Endodermal cell (in vitro differentiated cells): ENCODE measurements at regions not wholly inside any gene's neighbourhood (a gene's known extent, or its start where the extent isn't known, plus 50 kb on each side); places are given as distances from the start of the nearest gene placed in this dataset.

ENCODE experiments used
- DNase-seq: peaks from one replicate; pipeline ENCODE4 v3.0.0-alpha.2; 2017
- H3K27ac ChIP-seq: 2 replicates; pipeline ENCODE4 v1.5.1; 2013; ENCODE audit warnings: mild to moderate bottlenecking, low read depth, low read length, moderate library complexity
- H3K27me3 ChIP-seq: 2 replicates; pipeline ENCODE4 v1.6.1; 2013; ENCODE audit warnings: mild to moderate bottlenecking, low read length, moderate library complexity; ENCODE audit not compliant: insufficient read depth, control insufficient read depth, poor library complexity, severe bottlenecking
- H3K36me3 ChIP-seq: 2 replicates; pipeline ENCODE4 v1.7.0; 2013; ENCODE audit warnings: mild to moderate bottlenecking, low read length, moderate library complexity; ENCODE audit not compliant: control insufficient read depth, insufficient read depth
- H3K4me1 ChIP-seq: one replicate; pipeline ENCODE4 v1.7.0; 2013; ENCODE audit warnings: low read length; ENCODE audit not compliant: control insufficient read depth, insufficient read depth
- H3K4me3 ChIP-seq: 2 replicates; pipeline ENCODE4 v1.5.1; 2013; ENCODE audit warnings: mild to moderate bottlenecking, low read length, moderate library complexity
- H3K9ac ChIP-seq: 2 replicates; pipeline ENCODE4 v1.6.1; 2013; ENCODE audit warnings: mild to moderate bottlenecking, low read length, moderate library complexity; ENCODE audit not compliant: poor library complexity, severe bottlenecking; ENCODE audit errors: extremely low read depth
- H3K9me3 ChIP-seq: 2 replicates; pipeline ENCODE4 v1.6.1; 2013; ENCODE audit warnings: mild to moderate bottlenecking, low read length, moderate library complexity; ENCODE audit not compliant: control insufficient read depth
- H3K27ac Mint-ChIP-seq: 2 replicates; pipeline ENCODE4 v1.8.0; 2020; ENCODE audit warnings: mixed read lengths
- H3K27me3 Mint-ChIP-seq: 2 replicates; pipeline ENCODE4 v1.8.0; 2021; ENCODE audit warnings: mild to moderate bottlenecking, mixed read lengths; ENCODE audit not compliant: insufficient read depth
- H3K36me3 Mint-ChIP-seq: 2 replicates; pipeline ENCODE4 v1.8.0; 2020; ENCODE audit warnings: low read depth, mixed read lengths
- H3K4me1 Mint-ChIP-seq: 2 replicates; pipeline ENCODE4 v1.8.0; 2020; ENCODE audit warnings: mixed read lengths
- H3K4me3 Mint-ChIP-seq: 2 replicates; pipeline ENCODE4 v1.8.0; 2020; ENCODE audit warnings: mild to moderate bottlenecking, moderate library complexity, mixed read lengths
- H3K9me3 Mint-ChIP-seq: 2 replicates; pipeline ENCODE4 v1.8.0; 2020; ENCODE audit warnings: mild to moderate bottlenecking, mixed read lengths
- WGBS, 2 experiments: methylation state at CpG; one replicate each; pipeline versions ENCODE4 v1.1.5 to v1.1.7; 2013; ENCODE audit warnings: missing lambda C conversion rate in 2 of 2, mixed read lengths in 1 of 2; ENCODE audit not compliant: insufficient coverage in 1 of 2, insufficient read length in 1 of 2; 5-methylcytosine and 5-hydroxymethylcytosine counted together
- TF ChIP-seq, protein P1 (sequence below): fragments of 200-600 bp; sonication (generic); conservative IDR thresholded peaks from 2 replicates; pipeline ENCODE4 v1.5.0; 2021; ENCODE audit warnings: antibody characterized with exemption, mild to moderate bottlenecking

DNA sequence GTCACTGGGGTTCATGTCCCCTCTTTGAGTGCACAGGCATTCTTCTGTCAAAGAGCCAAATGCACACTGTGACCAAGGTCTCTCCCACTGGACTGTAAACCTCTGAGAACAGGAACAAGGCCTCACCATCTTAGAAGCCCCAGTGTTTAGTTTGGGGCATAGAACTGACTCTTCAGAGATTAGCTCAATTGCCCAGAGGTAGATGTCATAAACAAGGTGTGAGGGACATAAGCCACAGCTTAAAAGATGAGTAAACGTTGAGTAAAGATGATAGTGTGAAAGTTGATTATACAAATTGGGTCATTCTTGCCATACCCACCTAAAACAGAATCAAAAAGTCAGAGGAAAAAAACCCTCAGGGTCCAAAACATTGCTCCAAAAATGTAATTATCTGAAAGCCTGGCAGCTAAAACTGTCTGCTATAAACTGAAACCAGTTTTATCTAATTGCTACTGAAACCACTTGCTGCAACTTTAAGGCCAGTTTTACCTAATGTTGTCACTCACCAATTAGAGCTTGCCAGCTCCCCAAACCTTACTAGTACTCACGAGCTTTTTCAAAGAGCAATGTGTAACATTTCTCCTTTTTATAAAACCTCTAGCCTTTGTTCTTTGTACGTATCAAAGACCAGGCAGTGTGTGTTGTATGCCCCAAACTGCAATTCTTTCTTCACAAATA, 415.2 kb downstream of the RAP2B start:
- WGBS, 2 experiments = 95 to 100% methylated on average over 1 to 3 of the region's 3 CpGs

DNA sequence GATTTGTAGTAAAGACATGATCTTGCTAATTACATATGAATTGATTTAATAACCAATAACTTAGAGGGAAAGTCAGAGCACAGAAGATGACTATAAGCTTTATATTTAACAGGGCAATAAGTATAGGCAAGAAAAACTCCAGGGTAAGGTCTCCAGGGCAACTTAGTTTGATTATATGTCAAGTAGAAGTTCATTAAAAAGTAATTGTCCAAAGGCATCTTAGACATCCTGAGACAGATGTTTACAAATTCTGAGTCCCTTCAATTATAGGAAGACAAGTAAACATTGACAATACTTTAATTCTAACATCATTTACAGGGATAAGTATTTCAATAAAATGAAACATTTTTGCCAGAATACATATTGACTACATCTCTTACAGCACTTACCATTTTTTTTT, 416.0 kb downstream of the RAP2B start:
- no peak overlapping the region for H3K4me3 ChIP-seq
- H3K36me3 Mint-ChIP-seq = no peaks in the 10 kb centered on the region
- H3K9me3 ChIP-seq = peaks cover 3% of the 10 kb centered on the region
- H3K27me3 Mint-ChIP-seq = no peaks in the 10 kb centered on the region
- H3K4me3 Mint-ChIP-seq = no peak overlapping the region
- H3K36me3 ChIP-seq = no peaks in the 10 kb centered on the region
- H3K9me3 Mint-ChIP-seq = peaks cover 7% of the 10 kb centered on the region
- H3K4me1 Mint-ChIP-seq = no peaks in the 10 kb centered on the region
- TF ChIP-seq, protein P1, sequence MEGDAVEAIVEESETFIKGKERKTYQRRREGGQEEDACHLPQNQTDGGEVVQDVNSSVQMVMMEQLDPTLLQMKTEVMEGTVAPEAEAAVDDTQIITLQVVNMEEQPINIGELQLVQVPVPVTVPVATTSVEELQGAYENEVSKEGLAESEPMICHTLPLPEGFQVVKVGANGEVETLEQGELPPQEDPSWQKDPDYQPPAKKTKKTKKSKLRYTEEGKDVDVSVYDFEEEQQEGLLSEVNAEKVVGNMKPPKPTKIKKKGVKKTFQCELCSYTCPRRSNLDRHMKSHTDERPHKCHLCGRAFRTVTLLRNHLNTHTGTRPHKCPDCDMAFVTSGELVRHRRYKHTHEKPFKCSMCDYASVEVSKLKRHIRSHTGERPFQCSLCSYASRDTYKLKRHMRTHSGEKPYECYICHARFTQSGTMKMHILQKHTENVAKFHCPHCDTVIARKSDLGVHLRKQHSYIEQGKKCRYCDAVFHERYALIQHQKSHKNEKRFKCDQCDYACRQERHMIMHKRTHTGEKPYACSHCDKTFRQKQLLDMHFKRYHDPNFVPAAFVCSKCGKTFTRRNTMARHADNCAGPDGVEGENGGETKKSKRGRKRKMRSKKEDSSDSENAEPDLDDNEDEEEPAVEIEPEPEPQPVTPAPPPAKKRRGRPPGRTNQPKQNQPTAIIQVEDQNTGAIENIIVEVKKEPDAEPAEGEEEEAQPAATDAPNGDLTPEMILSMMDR = no peak
- no peak overlapping the region for H3K27ac Mint-ChIP-seq
- H3K9ac ChIP-seq = no peak overlapping the region
- H3K4me1 ChIP-seq = no peaks in the 10 kb centered on the region
- DNase-seq = no peak
- no peaks in the 10 kb centered on the region for H3K27me3 ChIP-seq
- H3K27ac ChIP-seq = no peak overlapping the region

More for the DNA sequence above, 415.2 kb downstream of the RAP2B start:
- TF ChIP-seq, protein P1 = no peak
- H3K36me3 ChIP-seq = no peaks in the 10 kb centered on the region
- no peaks in the 10 kb centered on the region for H3K9me3 ChIP-seq
- Mint-ChIP-seq H3K4me1 (no peaks in the 10 kb centered on the region), H3K4me3 (no peak overlapping the region), H3K27ac (no peak overlapping the region), H3K36me3 (no peaks in the 10 kb centered on the region), H3K9me3 (no peaks in the 10 kb centered on the region), H3K27me3 (no peaks in the 10 kb centered on the region)
- no peaks in the 10 kb centered on the region for H3K27me3 ChIP-seq
- no peak for DNase-seq
- H3K27ac ChIP-seq = no peak overlapping the region
- no peak overlapping the region for H3K4me3 ChIP-seq
- H3K4me1 ChIP-seq = no peaks in the 10 kb centered on the region
- no peak overlapping the region for H3K9ac ChIP-seq

DNA sequence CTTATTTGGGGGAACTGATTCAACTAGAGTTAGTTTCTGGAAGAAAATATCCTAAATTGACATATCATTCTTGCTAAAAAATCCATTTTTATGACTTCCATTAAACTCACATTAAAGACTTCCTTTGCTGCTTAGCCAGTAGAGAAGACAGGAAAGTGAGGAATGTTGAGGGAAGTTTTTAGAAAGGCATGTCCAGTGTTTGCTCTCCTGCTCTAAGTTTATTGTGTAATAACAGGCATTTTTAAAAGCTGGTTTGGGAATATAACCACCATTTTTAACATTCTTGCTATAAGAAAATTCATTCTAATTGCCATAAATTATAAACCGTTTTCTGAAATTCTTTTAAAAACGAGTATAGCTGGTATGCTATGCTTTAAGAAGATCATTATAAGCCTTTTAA, 428.0 kb downstream of the RAP2B start:
- Histone ChIP-seq H3K36me3 (no peaks in the 10 kb centered on the region), H3K27me3 (no peaks in the 10 kb centered on the region), H3K4me1 (peaks cover 11% of the 10 kb centered on the region), H3K9ac (no peak overlapping the region), H3K27ac (no peak overlapping the region), H3K4me3 (no peak overlapping the region), H3K9me3 (no peaks in the 10 kb centered on the region)
- Mint-ChIP-seq H3K27ac (no peak overlapping the region), H3K27me3 (no peaks in the 10 kb centered on the region), H3K36me3 (no peaks in the 10 kb centered on the region), H3K9me3 (peaks cover 7% of the 10 kb centered on the region), H3K4me3 (no peak overlapping the region), H3K4me1 (peaks cover 11% of the 10 kb centered on the region)
- DNase-seq = no peak
- WGBS, 2 experiments = no CpG with 5 or more reads among the region's 2 CpGs
- TF ChIP-seq, protein P1 = no peak
